ENCODE measurements at regions not wholly inside any gene's neighbourhood (a gene's known extent, or its start where the extent isn't known, plus 50 kb on each side); places are given as distances from the start of the nearest gene placed in this dataset.

- no peaks in the 10 kb centered on the region for H3K79me2 ChIP-seq (ENCODE audit: control insufficient read depth in 1 of 2, insufficient read depth in 2 of 2, low read length in 2 of 2)
- no peak overlapping the region for H3K23ac ChIP-seq (ENCODE audit: insufficient read length)
- H3K14ac ChIP-seq (ENCODE audit: insufficient read length): no peak overlapping the region
- no peaks in the 10 kb centered on the region for H3K27me3 ChIP-seq (replicated peaks in 1 of 4; ENCODE audit: control insufficient read depth in 3 of 4, extremely low read depth in 1 of 4, insufficient read depth in 3 of 4, low read length in 3 of 4)
- H4K20me1 ChIP-seq (replicated peaks in 1 of 2; ENCODE audit: control insufficient read depth in 1 of 2, insufficient read depth in 2 of 2, low read length in 2 of 2): no peaks in the 10 kb centered on the region
- H2BK5ac ChIP-seq (ENCODE audit: low read depth, low read length): no peak overlapping the region; the same call in 1 of the 2 replicates
- no peak overlapping the region for H3K4ac ChIP-seq (replicated peaks; ENCODE audit: insufficient read length, low read depth, low read length)
- CTCF ChIA-PET (ENCODE audit: partially characterized antibody): no interaction called here
- H4K91ac ChIP-seq (replicated peaks; ENCODE audit: insufficient read length, low read length): no peak overlapping the region
- H3K27ac ChIP-seq (ENCODE audit: low read depth, low read length): no peak overlapping the region
- no peak overlapping the region for H3K4me2 ChIP-seq (ENCODE audit: insufficient read depth in 1 of 2, low read depth in 2 of 2, low read length in 2 of 2)
- H2AFZ ChIP-seq (ENCODE audit: low read length): no peak overlapping the region
- no peaks in the 10 kb centered on the region for H3K23me2 ChIP-seq (ENCODE audit: low read depth, low read length)
- peaks cover 0 to 2% (median 0%) of the 10 kb centered on the region in 4 experiments; a peak in 2 of 8 replicates for H3K36me3 ChIP-seq (ENCODE audit: control insufficient read depth in 2 of 4, insufficient read depth in 4 of 4, low read length in 3 of 4)
- H3K4me1 ChIP-seq (replicated peaks in 1 of 4; ENCODE audit: control insufficient read depth in 3 of 4, insufficient read depth in 4 of 4, low read length in 3 of 4): peaks cover 0 to 3% (median under 1%) of the 10 kb centered on the region in 4 experiments; a peak in 2 of 7 replicates
- H4K5ac ChIP-seq (ENCODE audit: insufficient read length, low read depth, low read length): no peak overlapping the region
- H3K9ac ChIP-seq (replicated peaks in 1 of 4; ENCODE audit: extremely low read depth in 1 of 4, low read depth in 3 of 4, low read length in 3 of 4): no peak overlapping the region
- H3K9me3 ChIP-seq (ENCODE audit: insufficient read depth in 2 of 2, low read depth in 1 of 2, low read length in 1 of 2): peaks cover 5 to 6% of the 10 kb centered on the region in 2 experiments; a peak in 2 of 4 replicates
- no peak for DNase-seq (ENCODE audit: low read depth in 1 of 2, low spot score in 2 of 2)
- H3K79me1 ChIP-seq (ENCODE audit: low read depth, low read length): no peaks in the 10 kb centered on the region
- H4K8ac ChIP-seq (ENCODE audit: extremely low read depth, insufficient read depth, low read length): no peak overlapping the region
- no peak overlapping the region for H2BK20ac ChIP-seq (ENCODE audit: low read length)
- H2BK120ac ChIP-seq (replicated peaks; ENCODE audit: low read depth, low read length): peak overlapping the region; percentile 13
- 88% methylated on average over 3 of the region's 3 CpGs; no CpG with 5 or more reads in 1 of the 2 experiments for WGBS, 2 experiments (ENCODE audit: extremely low coverage in 1 of 2, insufficient coverage in 1 of 2, insufficient read length in 1 of 2, insufficient replicate concordance in 2 of 2, low coverage in 1 of 2, low lambda C conversion rate in 2 of 2, missing lambda C conversion rate in 1 of 2)
- no peak overlapping the region for H2BK15ac ChIP-seq (ENCODE audit: low read length)
- H2AK5ac ChIP-seq (ENCODE audit: low read depth, low read length): no peak overlapping the region
- no peak overlapping the region for H3K18ac ChIP-seq (ENCODE audit: extremely low read depth, low read length)
- no peak for FAIRE-seq
- H3K4me3 ChIP-seq (ENCODE audit: extremely low read depth in 1 of 4, insufficient read depth in 2 of 4, low read depth in 3 of 4, low read length in 4 of 4): no peak overlapping the region
- no peak for TF ChIP-seq EGR1 (IDR thresholded peaks at IDR 0.05; ENCODE audit: borderline replicate concordance, low read depth, low read length)
- TF ChIP-seq CEBPB (IDR thresholded peaks at IDR 0.05; ENCODE audit: low read depth, low read length): no peak; the same call in 1 of the 2 replicates
- TF ChIP-seq BRCA1 (IDR thresholded peaks at IDR 0.05; ENCODE audit: low read depth, low read length): no peak
- POLR2A ChIA-PET (ENCODE audit: partially characterized antibody): no interaction called here
- no peak overlapping the region; the same call in 1 of the 2 replicates for H2BK12ac ChIP-seq (ENCODE audit: low read depth, low read length)
- no peak overlapping the region for H3K56ac ChIP-seq (replicated peaks; ENCODE audit: insufficient read length, low read depth, low read length)
Measured at GRCh38 chr7:52539414-52539813, 496.0 kb upstream of the POM121L12 start.

Data from H1 (cell line).